HPDE6-E6E7 (cell line): ENCODE measurements at regions not wholly inside any gene's neighbourhood (a gene's known extent, or its start where the extent isn't known, plus 50 kb on each side); places are given as distances from the start of the nearest gene placed in this dataset.
"Not testable (repeated sequence)": the region's sequence is repeated elsewhere in the genome, so short reads cannot be mapped to it uniquely, and the experiment has no call there.

Experiments used
- DNase-seq: peaks from one replicate; pipeline ENCODE4 v3.0.0; 2011; ENCODE audit warnings: missing footprints; ENCODE audit errors: extremely low spot score

DNA sequence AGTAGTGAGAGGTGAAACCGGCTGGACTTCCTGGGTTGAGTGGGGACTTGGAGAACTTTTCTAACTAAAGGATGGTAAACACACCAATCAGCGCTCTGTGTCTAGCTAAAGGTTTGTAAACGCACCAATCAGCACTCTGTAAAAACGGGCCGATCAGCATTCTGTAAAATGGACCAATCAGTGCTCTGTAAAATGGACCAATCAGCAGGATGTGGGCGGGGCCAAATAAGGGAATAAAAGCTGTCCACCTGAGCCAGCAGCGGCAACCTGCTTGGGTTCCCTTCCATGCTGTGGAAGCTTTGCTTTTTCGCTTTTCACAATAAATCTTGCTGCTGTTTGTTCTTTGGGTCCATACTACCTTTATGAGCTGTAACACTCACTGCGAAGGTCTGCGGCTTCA lies 621.2 kb downstream of the JRKL start:
- DNase-seq = not testable (repeated sequence)

DNA sequence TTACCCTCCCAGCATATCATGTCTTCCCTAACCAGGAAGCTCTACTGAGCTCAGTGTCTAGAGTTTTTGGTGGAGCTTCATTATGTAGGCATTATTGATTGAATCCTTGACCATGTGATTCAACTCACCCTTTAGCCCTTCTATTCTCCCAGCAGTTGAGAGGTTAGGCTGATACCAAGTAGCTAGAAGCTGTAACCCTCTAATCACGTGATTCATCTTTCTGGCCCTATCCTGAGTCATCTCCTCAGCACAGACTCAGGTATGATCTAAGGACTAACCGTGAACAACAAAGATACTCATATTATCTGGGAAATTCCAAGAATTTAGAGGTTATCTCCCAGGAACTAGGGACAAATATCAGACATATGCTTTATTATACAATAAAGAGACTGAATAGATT lies 625.5 kb downstream of the JRKL start:
- DNase-seq = no peak

DNA sequence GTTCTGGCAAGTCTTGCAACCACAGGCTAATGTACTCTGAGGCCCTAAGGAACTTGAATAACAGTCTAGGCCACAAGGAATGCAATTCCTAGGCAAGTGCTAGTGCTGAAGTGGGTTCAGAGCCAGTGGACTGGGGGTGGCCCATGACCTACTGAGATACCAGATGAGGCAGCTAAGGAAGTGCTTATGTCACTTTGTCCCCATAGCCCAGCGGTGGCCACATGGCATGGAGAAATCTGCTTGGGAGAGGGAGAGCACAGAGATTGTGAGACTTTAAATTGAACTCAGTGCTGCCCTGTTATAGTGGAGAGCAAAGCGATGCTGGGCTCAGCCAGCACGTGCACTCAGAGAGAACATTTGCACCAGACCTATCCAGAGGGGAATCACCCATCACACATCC lies 629.5 kb downstream of the JRKL start:
- no peak for DNase-seq

DNA sequence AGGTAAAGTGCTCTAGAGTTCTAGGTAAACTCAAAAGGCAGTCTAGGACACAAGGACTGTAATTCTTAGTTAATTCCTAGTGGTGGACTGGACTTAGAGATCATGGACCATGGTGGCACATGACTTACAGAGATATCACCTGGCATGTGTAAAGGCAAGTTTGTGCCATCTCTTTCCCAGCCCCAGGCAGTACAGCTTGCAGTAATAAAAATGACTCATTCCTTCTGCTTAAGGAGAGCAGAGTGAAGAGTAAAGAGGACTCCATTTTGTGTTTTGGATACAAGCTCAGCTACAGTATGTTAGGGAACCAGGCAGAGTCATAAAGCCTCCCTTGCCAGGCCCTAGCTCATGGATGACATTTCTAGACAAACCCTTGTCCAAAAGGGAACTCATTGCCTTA lies 629.9 kb downstream of the JRKL start:
- DNase-seq = no peak

DNA sequence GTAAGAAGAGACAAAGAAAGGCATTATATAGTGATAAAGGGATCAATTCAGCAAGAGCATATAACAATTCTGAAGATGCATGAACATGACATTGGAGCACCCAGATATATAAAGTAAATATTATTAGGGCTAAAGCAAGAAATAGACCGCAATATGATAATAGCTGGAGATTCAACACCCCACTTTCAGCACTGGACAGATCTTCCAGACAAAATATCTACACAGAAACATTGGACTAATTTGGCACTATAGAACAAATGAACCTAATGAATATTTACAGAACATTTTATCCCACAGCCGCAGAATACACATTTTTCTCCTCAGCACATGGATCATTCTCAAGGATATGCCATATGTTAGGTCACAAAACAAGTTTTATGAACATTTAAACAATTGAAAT lies 633.1 kb downstream of the JRKL start:
- DNase-seq = no peak

DNA sequence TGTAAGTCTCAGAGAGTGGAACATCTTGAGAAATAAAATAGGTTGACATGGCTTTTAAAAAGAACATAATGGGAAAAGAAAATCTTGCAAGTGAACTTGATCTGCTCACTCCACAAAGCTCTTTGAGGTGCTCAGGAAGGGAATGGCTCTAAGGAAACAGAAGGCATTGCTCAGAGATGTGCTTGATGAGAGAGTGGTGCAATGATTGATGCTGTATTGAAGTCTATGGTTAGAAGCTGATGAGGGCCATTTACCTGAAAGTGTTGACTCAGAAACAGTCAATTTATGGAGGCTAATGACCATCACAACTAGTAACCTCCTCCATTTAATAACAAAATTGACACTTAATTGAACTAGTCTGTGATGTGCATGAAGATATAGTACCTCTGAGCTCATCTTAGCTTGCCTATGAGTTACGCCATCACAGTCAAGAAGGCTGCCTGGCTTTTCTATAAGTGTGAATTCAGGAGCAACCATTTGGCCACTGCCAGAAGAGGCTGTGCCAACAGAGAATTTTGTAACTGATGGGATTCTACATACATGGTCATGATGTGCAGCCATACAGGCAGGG lies 639.1 kb downstream of the JRKL start:
- DNase-seq = no peak

DNA sequence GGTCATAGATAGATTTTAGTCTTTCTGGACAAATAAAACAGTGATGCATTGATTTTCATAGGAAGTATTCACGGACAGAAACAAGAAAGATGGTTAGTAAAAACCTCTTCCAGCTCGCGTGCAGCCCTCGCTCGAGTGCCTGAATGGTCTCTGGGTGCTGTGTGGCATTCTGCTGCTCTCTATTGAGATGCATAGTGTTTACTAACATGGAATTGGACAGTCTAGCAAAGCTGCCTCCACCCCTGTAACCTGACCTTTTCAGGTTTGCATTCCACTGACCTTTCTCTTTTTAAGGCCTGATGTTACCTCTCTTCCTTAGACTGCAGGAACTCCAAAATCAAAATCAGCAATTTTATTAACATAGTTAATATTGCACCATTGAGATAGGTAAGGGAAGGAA lies 643.4 kb downstream of the JRKL start:
- DNase-seq = no peak

DNA sequence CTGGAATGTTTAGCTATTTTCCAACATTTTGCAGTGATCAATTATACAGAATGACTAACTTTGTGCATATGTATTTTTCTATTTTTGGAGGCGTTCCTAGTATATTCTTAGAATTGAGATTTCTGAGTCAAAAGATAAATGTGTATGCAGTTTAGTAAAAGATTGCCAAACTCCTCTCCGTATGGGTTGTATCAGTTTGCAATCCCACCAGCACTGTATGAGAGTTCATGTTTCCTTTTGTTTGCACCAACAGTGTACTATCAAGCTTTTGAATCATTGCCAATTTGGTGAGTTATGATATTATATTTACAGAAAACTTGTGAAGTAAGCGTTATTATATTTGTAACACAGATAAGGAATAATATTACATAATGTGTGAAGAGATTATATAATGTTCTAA lies 658.7 kb downstream of the JRKL start:
- no peak for DNase-seq

DNA sequence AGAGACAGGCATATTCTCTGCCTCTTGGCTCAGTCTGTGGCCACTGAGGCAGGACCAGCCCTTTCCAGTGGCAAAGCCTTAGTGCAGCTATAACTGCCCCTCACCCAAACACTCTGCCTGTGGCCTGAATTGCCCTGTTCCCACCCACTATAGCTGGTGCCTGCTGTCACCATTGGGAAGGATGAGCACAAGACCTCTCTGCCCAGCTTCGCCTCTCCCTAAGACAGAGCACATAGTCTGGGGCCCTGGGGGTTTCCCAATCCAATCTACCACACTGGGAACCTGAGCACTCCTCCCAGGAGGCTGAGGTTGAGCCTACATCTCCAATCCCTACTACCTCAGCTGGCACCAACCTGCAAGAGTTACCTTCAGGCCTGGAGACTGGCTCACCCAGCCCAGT lies 670.4 kb downstream of the JRKL start:
- no peak for DNase-seq

DNA sequence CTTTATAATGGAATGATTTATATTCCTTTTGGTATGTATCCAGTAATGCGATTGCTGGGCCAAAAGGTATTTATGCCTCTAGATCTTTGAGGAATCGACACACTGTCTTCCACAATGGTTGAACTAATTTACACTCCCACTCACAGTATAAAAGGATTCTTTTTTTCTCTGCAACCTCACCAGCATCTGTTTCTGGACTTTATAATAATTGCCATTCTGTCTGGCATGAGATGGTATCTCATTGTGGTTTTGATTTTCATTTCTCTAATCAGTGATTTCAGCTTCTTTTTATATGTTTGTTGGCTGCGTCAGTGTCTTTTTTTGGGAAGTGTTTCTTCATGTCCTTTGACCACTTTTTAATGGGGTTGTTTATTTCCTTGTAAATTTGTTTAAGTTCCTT lies 679.3 kb downstream of the JRKL start:
- no peak for DNase-seq

DNA sequence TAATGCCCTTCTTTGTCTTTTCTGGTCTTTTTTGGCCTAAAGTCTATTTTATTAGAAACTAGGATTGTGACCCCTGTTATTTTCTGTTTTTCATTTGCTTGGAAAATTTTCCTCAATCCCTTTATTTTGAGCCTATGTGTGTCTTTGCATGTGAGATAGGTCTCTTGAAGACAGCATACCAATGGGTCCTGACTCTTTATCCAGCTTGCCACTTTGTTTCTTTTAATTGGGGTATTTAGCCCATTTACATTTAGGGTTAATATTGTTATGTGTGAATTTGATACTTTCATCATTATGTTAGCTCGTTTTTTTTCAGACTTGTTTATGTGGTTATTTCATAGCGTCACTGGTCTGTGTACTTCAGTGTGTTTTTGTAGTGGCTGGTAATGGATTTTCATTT lies 682.6 kb downstream of the JRKL start:
- DNase-seq = no peak

DNA sequence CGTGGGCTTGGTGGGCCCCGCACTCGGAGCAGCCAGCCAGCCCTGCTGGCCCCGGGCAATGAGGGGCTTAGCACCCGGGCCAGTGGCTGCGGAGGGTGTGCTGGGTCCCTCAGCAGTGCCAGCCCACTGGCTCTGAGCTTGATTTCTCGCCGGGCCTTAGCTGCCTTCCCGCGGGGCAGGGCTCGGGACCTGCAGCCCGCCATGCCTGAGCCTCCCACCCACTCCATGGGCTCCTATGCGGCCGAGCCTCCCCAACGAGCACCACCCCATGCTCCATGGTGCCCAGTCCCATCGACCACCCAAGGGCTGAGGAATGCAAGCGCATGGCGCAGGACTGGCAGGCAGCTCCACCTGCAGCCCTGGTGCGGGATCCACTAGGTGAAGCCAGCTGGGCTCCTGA lies 686.9 kb downstream of the JRKL start:
- not testable (repeated sequence) for DNase-seq

DNA sequence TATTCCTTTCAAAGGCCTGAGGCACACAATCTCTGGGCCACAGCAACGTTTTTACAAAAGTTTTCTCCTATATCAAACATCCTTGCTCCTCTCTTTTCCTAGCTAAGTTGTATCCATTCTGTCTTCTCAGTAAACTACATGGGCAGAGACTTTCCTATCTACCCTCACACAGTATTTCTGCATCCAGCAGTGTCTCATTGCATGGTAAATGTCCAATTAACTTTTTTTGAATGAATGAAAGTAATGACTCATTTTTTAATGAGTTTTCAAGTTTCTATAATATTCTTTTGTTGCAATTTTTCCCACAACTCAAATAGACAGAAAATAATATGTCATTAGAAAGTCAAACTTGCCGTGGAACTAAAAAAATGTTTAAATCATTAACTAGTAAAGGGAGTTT lies 688.6 kb downstream of the JRKL start:
- DNase-seq = no peak

DNA sequence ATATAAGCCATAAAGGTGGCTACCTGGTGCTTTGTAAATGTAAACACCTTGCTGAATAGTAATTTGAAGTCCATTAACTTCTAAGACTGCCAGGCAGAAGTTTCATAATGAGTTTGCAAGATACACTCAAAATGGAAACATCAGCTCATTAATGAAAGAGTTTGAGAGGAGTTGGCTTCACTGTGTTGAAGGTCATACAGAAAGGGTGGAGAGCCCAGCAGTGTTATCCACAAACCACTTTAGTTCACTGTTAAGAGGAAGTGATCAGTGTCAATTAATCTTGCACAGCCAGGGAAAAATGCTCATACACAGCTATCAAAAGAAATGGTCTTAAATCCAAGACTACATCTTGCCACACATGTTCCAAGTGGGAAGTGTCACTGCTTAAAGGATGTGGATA lies 689.4 kb downstream of the JRKL start:
- no peak for DNase-seq

DNA sequence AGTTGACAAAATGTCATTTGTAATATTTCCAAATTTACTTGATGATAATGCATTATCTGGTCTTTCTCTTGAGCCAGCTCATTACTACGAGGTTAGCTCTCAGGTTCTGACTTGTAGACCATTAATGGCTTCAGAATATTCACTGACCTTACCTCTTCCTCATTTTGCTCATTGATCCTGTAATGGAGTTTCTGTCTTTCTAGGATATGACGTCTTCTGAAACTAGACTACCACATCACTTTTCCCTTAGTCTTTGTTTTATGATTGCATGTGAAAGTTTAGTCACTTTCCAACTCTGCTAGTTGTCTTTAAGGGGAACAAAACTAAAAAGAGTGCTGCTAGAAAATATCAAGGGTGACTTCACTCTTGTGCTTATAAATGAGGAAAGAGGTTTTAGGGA lies 697.6 kb downstream of the JRKL start:
- no peak for DNase-seq

DNA sequence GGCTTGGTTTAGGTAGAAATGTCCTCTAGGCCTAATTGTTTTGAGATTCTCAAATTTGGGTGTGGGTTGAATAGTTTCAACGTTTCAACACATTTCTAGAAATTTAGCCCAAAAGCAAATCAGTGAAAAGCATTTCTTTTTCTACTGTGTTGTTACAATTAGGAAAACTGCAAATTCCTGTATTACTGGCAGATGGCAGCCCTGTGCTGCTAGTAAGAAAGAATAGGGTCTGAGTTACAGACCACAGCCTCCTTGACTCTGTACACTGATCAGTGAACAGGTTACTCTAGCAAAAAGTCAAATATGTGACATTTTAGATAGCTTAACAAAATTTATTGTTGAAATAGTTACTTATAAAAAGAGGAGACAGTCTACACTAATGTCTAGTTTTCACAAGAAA lies 703.0 kb downstream of the JRKL start:
- no peak for DNase-seq

DNA sequence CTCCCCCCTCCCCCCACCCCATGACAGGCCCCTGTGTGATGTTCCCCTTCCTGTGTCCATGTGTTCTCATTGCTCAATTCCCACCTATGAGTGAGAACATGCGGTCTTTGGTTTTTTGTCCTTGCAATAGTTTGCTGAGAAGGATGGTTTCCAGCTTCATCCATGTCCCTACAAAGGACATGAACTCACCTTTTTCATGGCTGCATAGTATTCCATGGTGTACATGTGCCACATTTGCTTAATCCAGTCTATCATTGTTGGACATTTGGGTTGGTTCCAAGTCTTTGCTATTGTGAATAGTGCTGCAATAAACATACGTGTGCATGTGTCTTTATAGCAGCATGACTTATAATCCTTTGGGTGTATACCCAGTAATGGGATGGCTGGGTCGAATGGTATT lies 712.4 kb downstream of the JRKL start:
- not testable (repeated sequence) for DNase-seq

DNA sequence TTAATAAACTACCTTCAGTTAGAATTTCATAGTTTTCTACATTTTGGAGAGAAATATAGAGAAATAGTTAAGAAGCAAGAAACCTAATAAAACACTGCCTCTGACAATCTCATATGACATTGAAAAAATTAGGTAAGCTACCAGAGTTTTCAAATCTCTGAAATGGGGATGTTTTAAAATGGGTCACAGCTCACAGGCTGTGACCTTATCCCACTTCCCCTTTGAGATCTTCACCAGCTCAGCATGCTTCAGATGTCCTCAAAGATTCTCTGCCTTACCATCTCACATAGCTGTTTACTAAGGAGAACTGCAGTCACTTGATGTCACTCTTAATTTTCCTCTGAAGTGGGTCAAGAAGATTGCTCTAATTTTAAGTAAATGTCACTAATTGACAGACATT lies 717.8 kb downstream of the JRKL start:
- no peak for DNase-seq

DNA sequence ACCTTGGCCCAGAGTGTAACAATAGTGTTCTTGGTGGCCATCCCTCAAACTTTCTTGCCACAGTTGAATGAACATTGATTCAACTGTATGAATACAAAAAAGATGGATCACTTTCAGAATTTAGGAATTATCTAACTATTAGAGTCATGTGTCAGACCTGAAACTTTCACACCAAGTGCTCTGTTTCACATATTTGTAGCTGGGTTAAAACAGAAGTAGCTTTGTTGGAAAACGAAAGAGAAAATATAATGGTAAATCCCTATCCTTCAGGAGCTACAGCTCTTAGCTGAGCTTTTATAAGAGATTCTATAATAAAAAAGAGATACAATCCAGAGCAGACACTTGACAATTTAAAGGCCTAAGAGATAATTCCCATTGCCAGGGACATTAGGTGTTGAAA lies 719.3 kb downstream of the JRKL start:
- no peak for DNase-seq

DNA sequence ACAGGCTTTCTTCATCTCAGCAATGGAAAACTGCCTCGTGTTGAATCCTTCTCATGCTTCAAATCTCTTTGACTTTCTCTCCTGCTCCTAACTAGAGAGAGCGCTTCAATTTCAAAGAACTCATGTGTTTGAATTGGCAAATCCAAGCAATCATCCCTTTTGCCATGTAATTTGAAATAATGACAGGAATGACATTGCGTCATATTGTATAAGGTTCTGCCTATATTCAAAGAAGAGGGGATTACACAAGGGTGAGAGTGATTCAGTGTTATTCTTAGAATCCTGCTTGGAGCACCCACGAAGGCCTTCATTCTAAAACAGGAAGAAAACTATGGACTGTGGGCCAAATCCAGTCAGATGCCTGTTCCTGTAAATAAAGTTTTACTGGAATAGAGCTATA lies 720.6 kb downstream of the JRKL start:
- no peak for DNase-seq

DNA sequence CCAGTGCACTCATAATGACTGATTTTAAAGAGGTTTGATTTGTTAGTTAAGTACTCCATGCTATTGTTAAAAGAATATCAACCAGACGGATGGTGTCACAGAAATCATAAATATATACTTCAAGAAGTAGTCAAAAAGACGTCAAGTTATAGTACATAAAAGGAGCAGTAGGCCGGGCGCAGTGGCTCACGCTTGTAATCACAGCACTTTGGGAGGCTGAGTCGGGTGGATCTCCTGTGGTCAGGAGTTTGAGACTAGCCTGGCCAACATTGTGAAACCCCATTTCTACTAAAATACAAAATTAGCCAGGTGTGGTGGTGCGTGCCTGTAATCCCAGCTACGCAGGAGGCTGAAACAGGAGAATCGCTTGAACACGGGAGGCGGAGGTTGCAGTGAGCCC lies 721.7 kb downstream of the JRKL start:
- DNase-seq = no peak

DNA sequence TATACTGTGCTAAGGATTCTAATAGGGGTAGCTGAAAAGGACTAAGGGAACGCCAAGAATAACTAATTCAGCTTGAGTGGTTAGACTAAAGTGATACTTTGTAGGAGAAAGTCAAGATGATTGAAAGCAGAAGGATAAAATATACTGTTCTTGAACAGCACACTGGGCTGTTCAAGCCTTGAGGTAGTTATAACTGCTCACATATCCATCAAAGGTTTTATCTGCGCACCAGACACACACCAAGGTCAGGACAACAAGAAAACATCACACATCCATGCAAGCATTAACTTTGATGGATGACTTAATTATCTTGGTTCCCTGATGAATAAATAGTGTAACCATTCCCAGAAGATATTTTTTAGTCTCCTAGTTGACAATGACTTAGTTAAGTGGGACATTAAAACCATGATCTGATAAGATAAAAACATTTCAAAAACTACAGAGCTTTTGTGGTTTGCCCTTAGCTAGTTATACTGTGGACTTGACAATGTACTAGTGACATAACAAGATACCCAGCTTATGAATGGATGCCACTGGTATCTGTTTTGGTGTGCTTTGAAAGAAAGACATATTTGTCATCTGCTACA lies 728.9 kb downstream of the JRKL start:
- no peak for DNase-seq

DNA sequence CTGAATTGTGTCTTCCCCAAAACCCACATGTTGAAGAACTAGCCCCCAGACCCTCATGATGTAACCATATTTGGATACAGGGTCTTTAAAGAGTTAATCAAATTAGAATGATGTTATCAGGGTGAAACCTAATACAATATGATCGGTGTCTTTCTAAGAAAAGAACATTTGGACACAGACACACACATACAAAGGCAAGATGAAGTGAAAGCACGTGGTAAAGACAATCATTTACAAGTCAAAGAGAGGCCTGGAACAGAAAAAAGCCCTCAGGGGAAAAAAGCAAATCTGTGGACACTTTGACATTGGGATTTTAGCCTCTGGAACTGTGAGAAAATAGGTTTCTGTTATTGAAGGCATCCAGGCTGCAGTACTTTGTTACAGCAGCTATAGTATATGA lies 733.4 kb downstream of the JRKL start:
- DNase-seq = no peak

DNA sequence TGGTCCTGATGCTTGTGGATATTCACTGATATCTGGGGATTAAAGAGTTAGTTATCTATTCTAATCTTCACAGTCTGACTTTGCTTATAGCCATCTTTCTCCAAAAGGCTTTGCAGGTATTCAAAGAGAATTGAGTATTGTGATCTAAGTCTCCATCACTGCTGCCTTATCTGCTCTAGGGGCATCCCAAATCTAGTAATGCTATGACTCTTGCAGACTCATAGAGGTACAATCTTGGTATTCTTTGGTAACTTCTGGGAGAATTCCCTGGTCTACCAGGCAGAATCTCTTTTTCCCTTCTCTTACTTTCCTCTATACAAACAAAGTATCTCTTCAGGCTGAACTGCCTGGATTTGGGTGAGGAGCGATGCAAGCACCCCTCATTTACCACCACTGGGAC lies 746.3 kb downstream of the JRKL start:
- DNase-seq = no peak
